GM12875 (cell line): ENCODE measurements at regions not wholly inside any gene's neighbourhood (a gene's known extent, or its start where the extent isn't known, plus 50 kb on each side); places are given as distances from the start of the nearest gene placed in this dataset.

ENCODE experiments used
- H3K4me3 ChIP-seq: one replicate; pipeline ENCODE4 v1.5.1; 2011; ENCODE audit warnings: low read depth, low read length, control low read depth
- TF ChIP-seq, protein P1 (sequence below): IDR thresholded peaks from 2 replicates; pipeline ENCODE4 v1.5.1; 2011; ENCODE audit warnings: low read depth, mild to moderate bottlenecking, control low read depth, inconsistent platforms, low read length, moderate library complexity, borderline replicate concordance; ENCODE audit not compliant: insufficient read depth

DNA sequence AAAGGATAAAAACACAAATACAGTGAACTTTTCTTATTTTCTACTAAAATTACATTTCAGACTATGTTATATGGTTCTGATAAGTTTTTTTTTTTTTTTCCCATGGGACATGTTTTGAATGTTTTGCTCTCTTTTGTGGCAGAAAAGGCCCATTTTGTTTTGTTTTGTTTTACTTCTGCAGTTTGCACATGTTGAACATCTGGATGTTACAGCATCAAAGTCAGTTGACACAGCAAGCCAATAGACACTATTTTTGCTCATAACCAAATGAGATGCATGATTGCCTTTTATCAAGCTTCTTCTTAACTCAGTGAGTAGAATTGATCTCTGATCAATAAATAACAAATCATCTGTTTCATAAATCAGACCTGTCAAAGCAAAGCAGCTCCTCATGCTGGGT lies 904.2 kb downstream of the ADGRL2 start:
- H3K4me3 ChIP-seq = no peak overlapping the region
- TF ChIP-seq, protein P1, sequence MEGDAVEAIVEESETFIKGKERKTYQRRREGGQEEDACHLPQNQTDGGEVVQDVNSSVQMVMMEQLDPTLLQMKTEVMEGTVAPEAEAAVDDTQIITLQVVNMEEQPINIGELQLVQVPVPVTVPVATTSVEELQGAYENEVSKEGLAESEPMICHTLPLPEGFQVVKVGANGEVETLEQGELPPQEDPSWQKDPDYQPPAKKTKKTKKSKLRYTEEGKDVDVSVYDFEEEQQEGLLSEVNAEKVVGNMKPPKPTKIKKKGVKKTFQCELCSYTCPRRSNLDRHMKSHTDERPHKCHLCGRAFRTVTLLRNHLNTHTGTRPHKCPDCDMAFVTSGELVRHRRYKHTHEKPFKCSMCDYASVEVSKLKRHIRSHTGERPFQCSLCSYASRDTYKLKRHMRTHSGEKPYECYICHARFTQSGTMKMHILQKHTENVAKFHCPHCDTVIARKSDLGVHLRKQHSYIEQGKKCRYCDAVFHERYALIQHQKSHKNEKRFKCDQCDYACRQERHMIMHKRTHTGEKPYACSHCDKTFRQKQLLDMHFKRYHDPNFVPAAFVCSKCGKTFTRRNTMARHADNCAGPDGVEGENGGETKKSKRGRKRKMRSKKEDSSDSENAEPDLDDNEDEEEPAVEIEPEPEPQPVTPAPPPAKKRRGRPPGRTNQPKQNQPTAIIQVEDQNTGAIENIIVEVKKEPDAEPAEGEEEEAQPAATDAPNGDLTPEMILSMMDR = no peak

DNA sequence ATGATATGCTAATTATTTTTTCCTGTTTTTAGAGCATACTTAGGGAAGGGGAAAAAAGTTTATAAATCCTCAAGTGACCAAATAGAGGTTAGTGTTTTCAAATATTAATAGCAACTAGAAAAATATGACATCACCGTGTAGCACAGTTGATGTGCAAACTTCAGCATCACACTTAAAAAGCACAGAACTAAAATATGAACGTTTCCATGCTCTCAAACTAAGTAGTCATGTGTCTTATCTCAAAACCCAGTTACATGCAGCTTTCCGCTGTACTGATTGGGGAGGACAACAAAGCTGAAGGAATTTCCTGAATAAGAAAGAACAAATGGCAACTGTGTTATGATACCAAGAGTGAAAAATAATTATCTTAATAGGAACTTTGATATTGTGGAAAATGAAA lies 903.7 kb downstream of the ADGRL2 start:
- TF ChIP-seq, protein P1 = no peak
- no peak overlapping the region for H3K4me3 ChIP-seq

DNA sequence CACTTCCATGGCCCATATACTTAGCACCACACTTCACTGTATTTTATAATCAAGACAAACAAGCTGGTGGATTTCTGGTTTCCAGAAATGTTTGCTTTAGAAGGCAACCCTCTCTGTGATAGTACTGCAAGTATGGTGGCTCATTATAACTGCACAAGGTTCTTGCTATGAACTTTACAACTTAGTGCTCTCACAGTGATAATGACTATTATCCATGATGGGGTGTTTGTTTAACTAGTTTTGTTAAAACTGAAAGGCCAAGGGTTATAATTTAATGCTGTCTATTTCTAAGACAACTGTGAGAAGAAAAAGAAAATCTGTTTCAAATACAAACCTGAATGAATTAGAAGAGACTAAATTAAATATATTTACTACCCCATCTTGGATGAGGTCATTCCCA lies 903.2 kb downstream of the ADGRL2 start:
- TF ChIP-seq, protein P1 = no peak
- H3K4me3 ChIP-seq = no peak overlapping the region

DNA sequence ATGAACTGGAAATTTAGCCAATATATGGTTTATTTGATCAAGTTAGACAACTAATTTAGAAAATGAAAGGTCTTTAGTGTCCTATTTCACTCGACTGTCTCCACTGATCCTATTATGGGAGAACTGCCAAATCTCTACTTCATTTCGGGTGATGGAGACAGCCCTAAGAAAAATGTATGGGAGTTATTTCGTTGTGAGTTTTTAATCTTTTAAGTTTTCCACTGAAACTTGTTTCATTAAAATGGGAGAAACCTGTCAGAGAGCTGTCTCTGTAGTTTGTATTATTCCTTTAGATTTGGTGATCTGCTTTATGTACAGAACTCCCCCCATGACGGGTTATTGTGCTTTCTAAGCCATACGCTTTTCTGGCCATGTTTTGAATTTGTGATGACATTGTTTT lies 899.7 kb downstream of the ADGRL2 start:
- TF ChIP-seq, protein P1 = no peak
- H3K4me3 ChIP-seq = no peak overlapping the region

DNA sequence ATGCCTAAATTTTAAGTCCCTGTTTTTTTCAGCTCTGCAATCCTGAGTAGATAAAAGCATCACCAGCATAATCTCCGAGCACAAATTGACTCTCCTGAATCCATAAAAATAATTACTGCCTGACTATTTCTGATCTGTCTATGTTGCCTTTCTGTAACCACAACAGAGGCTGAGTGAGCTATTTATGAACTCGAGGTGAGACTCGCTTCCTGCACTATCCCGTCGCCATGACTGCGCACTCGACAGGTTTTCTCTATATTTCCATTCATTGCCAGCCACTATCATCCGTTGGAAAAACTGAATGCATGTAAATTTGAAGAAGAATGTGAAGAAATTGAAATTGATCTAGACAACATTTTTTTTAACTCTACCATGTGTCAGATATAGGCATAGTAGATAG lies 897.2 kb downstream of the ADGRL2 start:
- no peak overlapping the region for H3K4me3 ChIP-seq
- TF ChIP-seq, protein P1 = no peak

DNA sequence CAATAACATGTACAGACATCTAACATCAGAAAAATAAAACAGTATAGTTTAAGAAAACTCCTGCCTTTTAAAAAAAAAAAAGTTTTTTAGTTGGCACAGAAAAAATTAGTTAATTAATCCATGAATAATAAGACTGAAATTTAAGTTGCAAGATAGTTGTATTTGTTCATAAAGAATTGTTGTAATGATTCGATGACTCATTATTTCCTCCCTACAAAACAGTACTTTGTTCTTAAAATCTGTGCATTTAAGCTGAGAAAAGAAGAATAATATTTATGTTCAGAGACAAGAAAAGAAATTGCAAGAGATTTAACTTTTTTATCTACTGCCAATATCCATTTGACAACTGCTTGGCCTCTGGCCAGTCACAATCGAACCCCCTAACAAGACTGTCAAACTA lies 894.7 kb downstream of the ADGRL2 start:
- TF ChIP-seq, protein P1 = no peak
- no peak overlapping the region for H3K4me3 ChIP-seq

DNA sequence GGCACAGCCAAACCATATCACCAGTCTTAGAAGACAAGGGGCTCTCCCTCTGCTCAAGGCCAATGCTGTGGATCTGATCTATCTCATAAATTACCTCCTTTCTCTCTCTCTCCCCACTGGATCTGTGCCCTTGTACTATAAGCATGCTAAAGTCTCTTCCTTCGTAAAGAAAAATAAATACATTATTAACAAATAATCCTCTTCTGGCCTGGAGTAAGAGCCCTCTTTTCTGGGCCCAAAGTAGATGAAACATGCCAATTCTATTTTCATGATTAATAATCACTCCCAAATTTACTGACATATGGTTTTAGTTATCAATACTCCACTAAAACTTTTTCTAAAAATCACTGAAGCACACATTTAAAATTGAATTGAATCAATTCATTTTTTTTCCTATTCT lies 889.7 kb downstream of the ADGRL2 start:
- H3K4me3 ChIP-seq = no peak overlapping the region
- TF ChIP-seq, protein P1 = no peak
